Nephron (organoid): ENCODE measurements at regions not wholly inside any gene's neighbourhood (a gene's known extent, or its start where the extent isn't known, plus 50 kb on each side); places are given as distances from the start of the nearest gene placed in this dataset.
A peak's percentile ranks its signal among the peaks of the same experiment; 100 is the strongest.

Experiments used
- H3K27ac Mint-ChIP-seq, 3 experiments: 2 replicates each; pipeline ENCODE4 v1.8.0; 2020; ENCODE audit warnings: mixed read lengths in 3 of 3, mild to moderate bottlenecking in 2 of 3, moderate library complexity in 1 of 3
- H3K27me3 Mint-ChIP-seq: 2 replicates; pipeline ENCODE4 v1.8.0; 2021; ENCODE audit warnings: low read depth, mild to moderate bottlenecking, moderate library complexity, mixed read lengths
- H3K36me3 Mint-ChIP-seq: 2 replicates; pipeline ENCODE4 v1.8.0; 2020; ENCODE audit warnings: low read depth, mixed read lengths
- H3K4me1 Mint-ChIP-seq: 2 replicates; pipeline ENCODE4 v1.8.0; 2020; ENCODE audit warnings: mixed read lengths
- H3K4me3 Mint-ChIP-seq, 3 experiments: 2 replicates each; pipeline ENCODE4 v1.8.0; 2020; ENCODE audit warnings: mild to moderate bottlenecking in 3 of 3, mixed read lengths in 3 of 3, moderate library complexity in 2 of 3
- H3K9me3 Mint-ChIP-seq: 2 replicates; pipeline ENCODE4 v1.8.0; 2020; ENCODE audit warnings: mixed read lengths
- TF ChIP-seq, protein P1 (sequence below), 3 experiments: fragments of 200-600 bp; sonication (generic); IDR thresholded peaks; one replicate each; pipeline ENCODE4 v1.5.0; 2021; ENCODE audit warnings: antibody characterized with exemption in 3 of 3; ENCODE audit not compliant: unreplicated experiment in 3 of 3

DNA sequence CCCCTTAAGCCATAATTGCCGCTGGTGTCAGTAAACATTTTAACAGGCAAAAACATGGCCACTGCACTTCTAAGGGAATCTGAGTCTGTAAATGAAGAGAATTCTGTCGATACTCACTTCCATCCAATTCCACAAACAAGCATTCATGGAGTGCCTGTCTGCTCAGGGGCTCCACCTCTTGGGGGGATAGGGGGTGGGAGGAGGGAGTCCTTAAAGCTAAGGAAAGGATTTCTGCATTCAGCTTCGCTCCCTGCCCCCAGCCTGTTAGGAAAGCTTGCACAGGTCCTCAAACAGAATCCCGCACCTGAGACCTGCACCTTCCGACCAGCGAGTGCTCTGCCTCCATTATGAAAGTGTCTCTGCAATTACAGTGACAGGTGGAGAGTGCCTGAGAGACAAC lies 130.2 kb upstream of the KIT start:
- H3K4me3 Mint-ChIP-seq: no peak overlapping the region

GRCh38 chr4:54539500-54540029 lies 118.2 kb upstream of the KIT start:
- H3K9me3 Mint-ChIP-seq: peaks cover 4% of the 10 kb centered on the region
- peaks cover 14% of the 10 kb centered on the region for H3K27me3 Mint-ChIP-seq
- TF ChIP-seq, protein P1, sequence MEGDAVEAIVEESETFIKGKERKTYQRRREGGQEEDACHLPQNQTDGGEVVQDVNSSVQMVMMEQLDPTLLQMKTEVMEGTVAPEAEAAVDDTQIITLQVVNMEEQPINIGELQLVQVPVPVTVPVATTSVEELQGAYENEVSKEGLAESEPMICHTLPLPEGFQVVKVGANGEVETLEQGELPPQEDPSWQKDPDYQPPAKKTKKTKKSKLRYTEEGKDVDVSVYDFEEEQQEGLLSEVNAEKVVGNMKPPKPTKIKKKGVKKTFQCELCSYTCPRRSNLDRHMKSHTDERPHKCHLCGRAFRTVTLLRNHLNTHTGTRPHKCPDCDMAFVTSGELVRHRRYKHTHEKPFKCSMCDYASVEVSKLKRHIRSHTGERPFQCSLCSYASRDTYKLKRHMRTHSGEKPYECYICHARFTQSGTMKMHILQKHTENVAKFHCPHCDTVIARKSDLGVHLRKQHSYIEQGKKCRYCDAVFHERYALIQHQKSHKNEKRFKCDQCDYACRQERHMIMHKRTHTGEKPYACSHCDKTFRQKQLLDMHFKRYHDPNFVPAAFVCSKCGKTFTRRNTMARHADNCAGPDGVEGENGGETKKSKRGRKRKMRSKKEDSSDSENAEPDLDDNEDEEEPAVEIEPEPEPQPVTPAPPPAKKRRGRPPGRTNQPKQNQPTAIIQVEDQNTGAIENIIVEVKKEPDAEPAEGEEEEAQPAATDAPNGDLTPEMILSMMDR (IDR thresholded peaks at IDR 0.05; ENCODE audit: unreplicated experiment in 3 of 3): no peak
- no peak overlapping the region for H3K27ac Mint-ChIP-seq
- H3K36me3 Mint-ChIP-seq: no peaks in the 10 kb centered on the region
- peaks cover 15% of the 10 kb centered on the region for H3K4me1 Mint-ChIP-seq
- H3K4me3 Mint-ChIP-seq: peak overlapping the region; percentile 50 to 72 (median 51)

More for the DNA sequence above, 130.2 kb upstream of the KIT start:
- H3K27ac Mint-ChIP-seq: no peak overlapping the region
- H3K27me3 Mint-ChIP-seq: peaks cover 7% of the 10 kb centered on the region
- no peaks in the 10 kb centered on the region for H3K9me3 Mint-ChIP-seq
- no peaks in the 10 kb centered on the region for H3K4me1 Mint-ChIP-seq
- TF ChIP-seq, protein P1 (IDR thresholded peaks at IDR 0.05; ENCODE audit: unreplicated experiment in 3 of 3): no peak
- H3K36me3 Mint-ChIP-seq: no peaks in the 10 kb centered on the region

DNA sequence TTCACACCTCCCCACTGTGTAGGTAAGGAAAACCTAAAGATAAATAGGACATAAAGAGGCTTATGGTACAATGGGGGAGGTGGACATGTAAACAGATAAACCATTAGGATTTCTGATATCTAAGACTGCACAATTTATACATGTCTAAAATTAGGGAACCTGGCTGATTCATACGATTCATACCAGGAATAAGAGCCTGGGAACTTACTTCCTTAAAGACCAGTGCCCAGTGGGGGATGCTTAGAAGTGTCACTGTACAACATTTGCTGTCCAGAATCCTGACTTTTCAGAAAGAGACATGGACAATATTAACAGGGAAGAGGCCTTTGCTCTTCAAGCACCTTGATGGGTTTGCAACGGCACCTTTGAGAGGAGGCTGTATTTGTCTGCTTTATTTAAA lies 116.8 kb upstream of the KIT start:
- H3K4me1 Mint-ChIP-seq: peaks cover 15% of the 10 kb centered on the region
- no peaks in the 10 kb centered on the region for H3K36me3 Mint-ChIP-seq
- no peak overlapping the region for H3K27ac Mint-ChIP-seq
- peaks cover 14% of the 10 kb centered on the region for H3K27me3 Mint-ChIP-seq
- peak overlapping the region in 2 of 3 experiments; percentile 40 to 73 for H3K4me3 Mint-ChIP-seq
- H3K9me3 Mint-ChIP-seq: no peaks in the 10 kb centered on the region
- TF ChIP-seq, protein P1 (IDR thresholded peaks at IDR 0.05; ENCODE audit: unreplicated experiment in 3 of 3): no peak

DNA sequence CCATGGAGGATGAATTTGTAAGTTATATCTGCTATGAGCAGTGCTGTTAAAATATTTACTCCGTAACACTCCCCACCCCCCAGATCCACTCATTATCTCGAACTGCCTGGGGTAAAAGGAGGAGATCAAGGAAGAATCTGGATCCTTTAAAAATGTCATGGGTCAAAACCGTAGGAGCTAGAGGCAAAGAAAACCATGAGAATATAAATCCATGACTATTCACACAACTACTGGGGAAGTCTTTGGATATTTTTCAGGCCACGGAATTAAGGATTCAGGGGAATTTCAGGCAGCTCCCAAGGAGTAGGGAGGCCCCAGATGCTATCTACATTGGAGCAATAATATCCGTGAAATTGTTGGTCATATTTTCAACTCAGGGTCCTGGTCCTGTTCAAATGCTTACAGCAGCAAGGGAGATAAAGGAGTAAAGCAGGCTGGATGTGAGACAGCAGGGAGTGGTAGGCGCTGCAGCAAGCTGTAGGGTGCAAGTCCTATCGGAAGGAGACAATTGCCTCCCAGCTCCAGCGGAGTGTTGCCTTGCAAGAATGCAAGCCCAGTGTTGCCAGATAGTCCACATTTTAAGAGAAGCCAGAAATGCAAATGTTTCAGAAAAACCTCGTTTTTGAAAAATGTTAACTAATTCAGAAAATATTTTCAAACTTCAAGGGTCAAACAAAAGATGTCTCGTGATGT lies 116.2 kb upstream of the KIT start:
- no peak overlapping the region for H3K4me3 Mint-ChIP-seq
- TF ChIP-seq, protein P1 (IDR thresholded peaks at IDR 0.05; ENCODE audit: unreplicated experiment in 3 of 3): no peak
- peaks cover 14% of the 10 kb centered on the region for H3K27me3 Mint-ChIP-seq
- H3K36me3 Mint-ChIP-seq: no peaks in the 10 kb centered on the region
- H3K9me3 Mint-ChIP-seq: no peaks in the 10 kb centered on the region
- no peak overlapping the region for H3K27ac Mint-ChIP-seq
- peaks cover 15% of the 10 kb centered on the region for H3K4me1 Mint-ChIP-seq

DNA sequence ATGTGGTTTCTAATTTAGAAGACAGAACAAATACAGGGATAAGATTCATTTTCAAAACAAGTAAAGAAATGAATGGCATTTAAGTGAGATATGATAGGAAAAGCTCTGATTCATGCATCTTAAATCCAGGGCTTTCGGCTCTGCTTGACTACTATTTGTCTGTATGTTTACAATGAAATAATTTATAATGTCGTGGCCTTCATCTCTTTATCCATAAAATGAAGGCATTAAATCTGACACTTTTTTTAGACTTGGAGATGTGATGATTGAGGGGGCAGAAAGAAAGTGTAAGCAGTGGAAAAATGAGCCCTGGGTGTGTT lies 115.7 kb upstream of the KIT start:
- no peaks in the 10 kb centered on the region for H3K36me3 Mint-ChIP-seq
- H3K27ac Mint-ChIP-seq: no peak overlapping the region
- H3K9me3 Mint-ChIP-seq: no peaks in the 10 kb centered on the region
- TF ChIP-seq, protein P1 (IDR thresholded peaks at IDR 0.05; ENCODE audit: unreplicated experiment in 3 of 3): no peak
- no peak overlapping the region for H3K4me3 Mint-ChIP-seq
- peaks cover 14% of the 10 kb centered on the region for H3K27me3 Mint-ChIP-seq
- H3K4me1 Mint-ChIP-seq: peaks cover 15% of the 10 kb centered on the region

DNA sequence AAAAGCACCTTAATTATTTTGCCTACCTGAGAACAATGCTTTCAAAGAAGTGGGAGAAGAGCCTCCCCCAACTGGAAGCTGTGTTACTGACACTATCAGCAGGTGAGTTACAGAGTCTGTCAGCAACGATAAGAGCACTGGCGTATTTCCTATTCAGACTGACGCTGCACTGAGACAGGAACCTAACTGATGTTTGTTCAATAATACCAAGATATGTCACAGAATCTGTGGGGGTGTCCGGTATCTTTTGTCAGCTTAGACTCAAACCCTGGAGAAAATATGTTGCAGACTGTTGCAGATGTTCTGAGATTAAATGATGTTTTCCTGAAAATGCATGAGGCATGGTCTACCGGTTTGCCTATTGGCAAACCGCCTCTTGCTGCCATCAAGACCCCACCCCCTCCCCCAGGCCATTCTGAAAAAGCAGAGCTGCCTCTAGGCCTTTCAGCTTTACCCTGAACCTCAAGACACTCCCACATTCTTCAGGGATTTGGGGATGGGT lies 115.2 kb upstream of the KIT start:
- Mint-ChIP-seq H3K27ac (no peak overlapping the region), H3K4me1 (peaks cover 15% of the 10 kb centered on the region), H3K27me3 (peaks cover 14% of the 10 kb centered on the region), H3K9me3 (no peaks in the 10 kb centered on the region), H3K36me3 (no peaks in the 10 kb centered on the region), H3K4me3 (no peak overlapping the region)
- TF ChIP-seq, protein P1 (IDR thresholded peaks at IDR 0.05; ENCODE audit: unreplicated experiment in 3 of 3): no peak
